A549 (cell line): ENCODE measurements at regions not wholly inside any gene's neighbourhood (a gene's known extent, or its start where the extent isn't known, plus 50 kb on each side); places are given as distances from the start of the nearest gene placed in this dataset.

Source experiments
- ATAC-seq, 2 experiments: fragments of 200-7000 bp in 1 of 2; fragments of >200 bp in 1 of 2; cut with Nextera tagmentation in 1 of 2; cut with Tn5 transposase in 1 of 2; 3 replicates each; pipeline versions ENCODE4 v1.8.0 to v1.9.1; 2018 to 2020; ENCODE audit warnings: mild to moderate bottlenecking in 1 of 2, moderate library complexity in 1 of 2
- CTCF ChIA-PET: fragments of 300-600 bp; sonication (Branson Sonifier 250); formaldehyde crosslinking; extraction: SDS; loops from one replicate; lab custom pipeline; 2021; ENCODE audit warnings: antibody characterized with exemption, inconsistent platforms; lab: Yijun Ruan, JAX
- POLR2A ChIA-PET: fragments of 350-600 bp; formaldehyde crosslinking; extraction: SDS; loops from one replicate; lab custom pipeline; 2021; ENCODE audit warnings: antibody characterized with exemption, inconsistent platforms; lab: Yijun Ruan, JAX
- DNase-seq, 2 experiments: peaks; one replicate each; pipeline versions ENCODE4 v3.0.0 to v3.0.0-alpha.2; 2011 to 2016; ENCODE audit warnings: low read depth in 1 of 2, low spot score in 1 of 2
- FAIRE-seq: peaks from 2 replicates; lab custom pipeline; 2011; peaks lifted over from hg19 to GRCh38; lab: Jason Lieb, UNC
- H3K27ac ChIP-seq, 2 experiments: fragments of >200 bp; sonication (Bioruptor Twin); formaldehyde crosslinking; 3 replicates each; pipeline ENCODE4 v1.5.1; 2016 to 2017
- H3K4me1 ChIP-seq: fragments of >200 bp; sonication (Bioruptor Twin); formaldehyde crosslinking; 3 replicates; pipeline ENCODE4 v1.6.1; 2016
- H3K4me2 ChIP-seq: fragments of >200 bp; sonication (Bioruptor Twin); formaldehyde crosslinking; 3 replicates; pipeline ENCODE4 v1.6.1; 2016
- H3K4me3 ChIP-seq: fragments of >200 bp; sonication (Bioruptor Twin); formaldehyde crosslinking; 3 replicates; pipeline ENCODE4 v1.5.1; 2016
- H3K9me3 ChIP-seq: fragments of >200 bp; sonication (Bioruptor Twin); formaldehyde crosslinking; 3 replicates; pipeline ENCODE4 v1.6.1; 2016
- CBX8 ChIP-seq: fragments of 200-600 bp; sonication (generic); IDR thresholded peaks from 2 replicates; pipeline ENCODE4 v1.6.1; 2016
- CHD2 ChIP-seq: fragments of 150-350 bp; IDR thresholded peaks from 2 replicates; pipeline ENCODE4 v1.6.1; 2014; ENCODE audit warnings: low read length; ENCODE audit not compliant: partially characterized antibody
- CHD4 ChIP-seq: fragments of 200-600 bp; sonication (generic); IDR thresholded peaks from 2 replicates; pipeline ENCODE4 v1.6.1; 2016; ENCODE audit warnings: antibody characterized with exemption, mild to moderate bottlenecking, borderline replicate concordance
- EHF ChIP-seq: fragments of 250-450 bp; sonication (Bioruptor Pico); IDR thresholded peaks from 2 replicates; pipeline ENCODE4 v1.5.0; 2020; ENCODE audit warnings: mild to moderate bottlenecking
- EHMT2 ChIP-seq: fragments of 200-600 bp; sonication (generic); IDR thresholded peaks from 2 replicates; pipeline ENCODE4 v1.6.1; 2016; ENCODE audit warnings: antibody characterized with exemption, low read depth, mild to moderate bottlenecking, moderate library complexity
- EP300 ChIP-seq, 2 experiments: fragments of >200 bp; sonication (Bioruptor Twin); formaldehyde crosslinking; IDR thresholded peaks; 2 replicates in 1 of 2; 3 replicates in 1 of 2; pipeline ENCODE4 v1.6.1; 2016 to 2017
- ESRRA ChIP-seq: fragments of 150-350 bp; IDR thresholded peaks from 2 replicates; pipeline ENCODE4 v1.6.1; 2014; ENCODE audit warnings: mild to moderate bottlenecking, low read length, borderline replicate concordance
- FOSB ChIP-seq: fragments of 250-450 bp; sonication (Bioruptor Pico); IDR thresholded peaks from 2 replicates; pipeline ENCODE4 v1.5.0; 2020; ENCODE audit warnings: mild to moderate bottlenecking, moderate library complexity
- FOSL2 ChIP-seq, 2 experiments: fragments of 450-650 bp in 1 of 2; fragments of >200 bp in 1 of 2; sonication (Bioruptor Twin) in 1 of 2; formaldehyde crosslinking; IDR thresholded peaks; 2 replicates each; pipeline versions ENCODE4 v1.5.0 to v1.6.1; 2016 to 2020; ENCODE audit warnings: mild to moderate bottlenecking in 1 of 2, moderate library complexity in 1 of 2
- HDAC2 ChIP-seq: fragments of 200-600 bp; sonication (generic); IDR thresholded peaks from 2 replicates; pipeline ENCODE4 v1.6.1; 2016
- HOXA7 ChIP-seq: fragments of 250-450 bp; sonication (Bioruptor Pico); IDR thresholded peaks from 2 replicates; pipeline ENCODE4 v1.5.0; 2020; ENCODE audit warnings: mild to moderate bottlenecking, moderate library complexity
- HOXB13 ChIP-seq: fragments of 250-450 bp; sonication (Bioruptor Pico); IDR thresholded peaks from 2 replicates; pipeline ENCODE4 v1.5.0; 2020; ENCODE audit warnings: low read depth, mild to moderate bottlenecking, moderate library complexity
- HOXB5 ChIP-seq: fragments of 250-450 bp; sonication (Bioruptor Pico); IDR thresholded peaks from 2 replicates; pipeline ENCODE4 v1.5.0; 2020; ENCODE audit warnings: mild to moderate bottlenecking, moderate library complexity
- JUNB ChIP-seq: fragments of >200 bp; sonication (Bioruptor Twin); formaldehyde crosslinking; IDR thresholded peaks from 2 replicates; pipeline ENCODE4 v1.6.1; 2016
- KDM1A ChIP-seq: fragments of 200-600 bp; sonication (generic); IDR thresholded peaks from 2 replicates; pipeline ENCODE4 v1.6.1; 2016; ENCODE audit warnings: low read depth, mild to moderate bottlenecking
- KDM5A ChIP-seq: fragments of 200-600 bp; sonication (generic); IDR thresholded peaks from 2 replicates; pipeline ENCODE4 v1.6.1; 2016; ENCODE audit warnings: antibody characterized with exemption, mild to moderate bottlenecking
- MAZ ChIP-seq: fragments of 150-350 bp; IDR thresholded peaks from 2 replicates; pipeline ENCODE4 v1.6.1; 2014; ENCODE audit warnings: antibody characterized with exemption, low read depth, low read length, borderline replicate concordance
- MYC ChIP-seq: IDR thresholded peaks from 2 replicates; pipeline ENCODE4 v1.6.1; 2012; ENCODE audit warnings: mild to moderate bottlenecking, inconsistent platforms, low read length, improper control_type of control experiment, borderline replicate concordance
- POLR2AphosphoS2 ChIP-seq: conservative IDR thresholded peaks from 2 replicates; pipeline ENCODE4 v1.6.1; 2012; ENCODE audit warnings: low read length, improper control_type of control experiment, inconsistent platforms
- RAD21 ChIP-seq, 2 experiments: fragments of >200 bp in 1 of 2; sonication (Bioruptor Twin) in 1 of 2; formaldehyde crosslinking in 1 of 2; IDR thresholded peaks in 1 of 2; conservative IDR thresholded peaks in 1 of 2; 2 replicates in 1 of 2; 3 replicates in 1 of 2; pipeline ENCODE4 v1.6.1; 2012 to 2018; ENCODE audit warnings: inconsistent platforms in 1 of 2
- RCOR1 ChIP-seq: fragments of 150-350 bp; IDR thresholded peaks from 2 replicates; pipeline ENCODE4 v1.6.1; 2014; ENCODE audit warnings: antibody characterized with exemption, low read length, low read depth
- RFX5 ChIP-seq: fragments of 450-650 bp; IDR thresholded peaks from 2 replicates; pipeline ENCODE4 v1.7.1; 2014; ENCODE audit warnings: antibody characterized with exemption, mild to moderate bottlenecking, moderate library complexity
- SMC3 ChIP-seq: fragments of >200 bp; sonication (Bioruptor Twin); formaldehyde crosslinking; IDR thresholded peaks from 3 replicates; pipeline ENCODE4 v1.6.1; 2018; ENCODE audit warnings: inconsistent platforms
- TP53 ChIP-seq: fragments of 250-450 bp; sonication (Bioruptor Pico); IDR thresholded peaks from 2 replicates; pipeline ENCODE4 v1.5.0; 2021; ENCODE audit warnings: mild to moderate bottlenecking, moderate library complexity
- ZSCAN20 ChIP-seq: fragments of 250-450 bp; sonication (Bioruptor Pico); IDR thresholded peaks from 2 replicates; pipeline ENCODE4 v1.8.0; 2022; ENCODE audit warnings: mild to moderate bottlenecking, moderate library complexity
- WGBS: methylation state at CpG from one replicate; pipeline ENCODE4 v1.1.6; 2017; ENCODE audit errors: missing lambda C conversion rate; 5-methylcytosine and 5-hydroxymethylcytosine counted together
- TF ChIP-seq, protein P1 (sequence below): fragments of 150-350 bp; IDR thresholded peaks from 2 replicates; pipeline ENCODE4 v1.6.1; 2014; ENCODE audit warnings: low read depth, mild to moderate bottlenecking, low read length
- TF ChIP-seq, protein P2 (sequence below): fragments of >200 bp; sonication (Bioruptor Twin); formaldehyde crosslinking; IDR thresholded peaks from 2 replicates; pipeline ENCODE4 v1.6.1; 2016
- TF ChIP-seq, protein P3 (sequence below): fragments of >200 bp; sonication (Bioruptor Twin); formaldehyde crosslinking; IDR thresholded peaks from 3 replicates; pipeline ENCODE4 v1.6.1; 2016
- TF ChIP-seq, protein P4 (sequence below): fragments of 250-450 bp; sonication (Bioruptor Pico); IDR thresholded peaks from 2 replicates; pipeline ENCODE4 v1.5.0; 2020; ENCODE audit warnings: low read depth, mild to moderate bottlenecking, moderate library complexity
- TF ChIP-seq, protein P5 (sequence below): fragments of 450-650 bp; IDR thresholded peaks from 2 replicates; pipeline ENCODE4 v1.6.1; 2014; ENCODE audit warnings: antibody characterized with exemption

DNA sequence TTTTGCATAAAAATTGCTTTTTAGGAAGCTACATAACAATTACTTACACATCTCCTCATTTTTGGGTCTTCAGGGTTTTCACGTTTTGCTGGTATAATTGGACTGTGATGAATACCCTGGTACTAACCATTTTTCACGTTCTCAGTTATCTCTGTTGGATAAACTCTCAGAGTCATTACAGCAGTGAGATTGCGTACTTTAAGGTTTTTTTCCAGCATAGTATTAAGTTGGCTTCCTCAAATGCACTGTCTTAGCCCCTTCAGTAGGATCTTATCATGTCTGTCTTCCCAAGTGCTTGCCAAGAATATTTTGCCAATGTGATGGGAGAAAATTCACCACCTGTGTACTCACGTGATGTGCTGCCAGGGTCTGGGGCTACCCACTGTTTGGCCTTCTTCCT is 342.5 kb downstream of the TEX29 start:
- Histone ChIP-seq H3K27ac (no peak overlapping the region), H3K9me3 (no peaks in the 10 kb centered on the region), H3K4me2 (no peak overlapping the region)
- POLR2A ChIA-PET, result no interaction called here
- ATAC-seq (no peak), FAIRE-seq (no peak), DNase-seq (no peak)
- TF ChIP-seq, protein P1, sequence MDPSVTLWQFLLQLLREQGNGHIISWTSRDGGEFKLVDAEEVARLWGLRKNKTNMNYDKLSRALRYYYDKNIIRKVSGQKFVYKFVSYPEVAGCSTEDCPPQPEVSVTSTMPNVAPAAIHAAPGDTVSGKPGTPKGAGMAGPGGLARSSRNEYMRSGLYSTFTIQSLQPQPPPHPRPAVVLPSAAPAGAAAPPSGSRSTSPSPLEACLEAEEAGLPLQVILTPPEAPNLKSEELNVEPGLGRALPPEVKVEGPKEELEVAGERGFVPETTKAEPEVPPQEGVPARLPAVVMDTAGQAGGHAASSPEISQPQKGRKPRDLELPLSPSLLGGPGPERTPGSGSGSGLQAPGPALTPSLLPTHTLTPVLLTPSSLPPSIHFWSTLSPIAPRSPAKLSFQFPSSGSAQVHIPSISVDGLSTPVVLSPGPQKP, result no peak
- TF ChIP-seq CHD4, result no peak
- TF ChIP-seq MYC, result no peak
- TF ChIP-seq RCOR1, result no peak
- no peak for TF ChIP-seq SMC3
- TF ChIP-seq MAZ, result no peak
- no peak for TF ChIP-seq KDM1A
- TF ChIP-seq HOXA7 (CRISPR knock-in tag), result no peak
- TF ChIP-seq, protein P2, sequence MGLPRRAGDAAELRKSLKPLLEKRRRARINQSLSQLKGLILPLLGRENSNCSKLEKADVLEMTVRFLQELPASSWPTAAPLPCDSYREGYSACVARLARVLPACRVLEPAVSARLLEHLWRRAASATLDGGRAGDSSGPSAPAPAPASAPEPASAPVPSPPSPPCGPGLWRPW, result no peak
- TF ChIP-seq ZSCAN20 (CRISPR knock-in tag), result no peak
- no peak for TF ChIP-seq FOSL2 (IDR thresholded peaks at IDR 0.05)
- TF ChIP-seq FOSL2 (CRISPR knock-in tag; IDR thresholded peaks at IDR 0.05), result no peak
- no peak for TF ChIP-seq HOXB5 (CRISPR knock-in tag)
- no peak for TF ChIP-seq FOSB (CRISPR knock-in tag)
- TF ChIP-seq TP53 (CRISPR knock-in tag), result no peak
- TF ChIP-seq KDM5A, result no peak
- no peak for TF ChIP-seq POLR2AphosphoS2
- TF ChIP-seq, all 56 proteins: peak for 0
- CTCF ChIA-PET, result no interaction called here
- Histone ChIP-seq H3K4me1 (no peaks in the 10 kb centered on the region), H3K4me3 (no peak overlapping the region)
- WGBS, result 6% methylated on average over 4 of the region's 4 CpGs

DNA sequence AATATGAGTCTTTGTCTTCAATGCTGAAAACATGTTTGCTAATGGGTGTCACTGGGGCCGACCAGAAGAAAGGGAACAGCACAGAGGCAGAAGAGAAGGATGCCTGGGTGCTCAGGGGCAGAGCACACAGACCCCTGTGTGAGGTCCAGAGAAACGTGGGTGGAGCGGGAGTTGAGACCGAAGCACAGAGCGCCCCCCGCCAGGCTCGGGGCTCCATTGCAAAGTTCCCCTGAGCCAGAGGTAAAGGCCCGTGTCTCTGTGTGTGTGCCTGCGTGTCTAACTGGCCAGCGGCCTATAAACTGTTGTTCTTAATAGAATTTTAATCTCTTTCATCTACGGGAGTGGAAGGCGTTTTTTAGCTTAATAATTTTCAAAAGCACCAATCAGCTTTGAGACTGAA is 343.1 kb downstream of the TEX29 start:
- H3K27ac ChIP-seq, result no peak overlapping the region
- 23% methylated on average over 12 of the region's 12 CpGs for WGBS
- no peak for TF ChIP-seq ZSCAN20 (CRISPR knock-in tag)
- TF ChIP-seq MAZ, result no peak
- TF ChIP-seq HOXA7 (CRISPR knock-in tag), result no peak
- TF ChIP-seq EHMT2, result no peak
- no peak for TF ChIP-seq EHF (CRISPR knock-in tag)
- no peak for TF ChIP-seq RAD21 (conservative IDR thresholded peaks at IDR 0.05 in 1 of 2, IDR thresholded peaks at IDR 0.05 in 1 of 2)
- no peak for TF ChIP-seq CBX8
- TF ChIP-seq ESRRA, result no peak
- CTCF ChIA-PET, result no interaction called here
- POLR2A ChIA-PET, result no interaction called here
- ATAC-seq (no peak), DNase-seq (no peak), FAIRE-seq (no peak)
- no peak overlapping the region for H3K4me3 ChIP-seq
- H3K4me1 ChIP-seq, result no peaks in the 10 kb centered on the region
- no peak overlapping the region for H3K4me2 ChIP-seq
- H3K9me3 ChIP-seq, result no peaks in the 10 kb centered on the region

DNA sequence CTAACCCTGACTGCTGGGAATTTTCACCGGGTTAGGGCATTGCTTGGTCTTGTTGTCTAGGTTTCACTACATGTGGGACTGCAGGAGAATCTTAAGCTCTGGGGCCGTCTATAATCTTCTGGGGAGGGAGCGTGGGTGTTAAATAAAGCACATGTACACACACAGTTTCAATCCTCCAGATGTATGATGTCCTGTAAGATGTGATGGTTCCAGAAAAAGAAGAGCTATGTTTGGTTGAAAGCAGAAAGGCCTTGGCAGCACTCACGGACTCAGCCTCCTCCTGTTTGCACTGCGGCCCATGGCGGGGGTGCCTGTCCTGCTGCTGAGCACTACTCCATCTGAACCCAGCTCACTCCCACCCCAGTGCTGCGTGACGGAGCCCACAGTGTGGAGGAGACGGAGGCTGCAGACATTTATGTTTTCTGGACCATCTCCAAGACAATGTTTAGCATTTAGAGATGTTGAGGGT is 343.5 kb downstream of the TEX29 start:
- FAIRE-seq, result no peak
- no peak for DNase-seq
- no peak overlapping the region for H3K27ac ChIP-seq
- 42% methylated on average over 9 of the region's 9 CpGs for WGBS
- H3K4me3 ChIP-seq, result no peak overlapping the region
- H3K9me3 ChIP-seq, result no peaks in the 10 kb centered on the region
- CTCF ChIA-PET, result no interaction called here
- POLR2A ChIA-PET, result no interaction called here
- no peak overlapping the region for H3K4me2 ChIP-seq
- ATAC-seq, result no peak
- no peaks in the 10 kb centered on the region for H3K4me1 ChIP-seq
- no peak for TF ChIP-seq MAZ
- TF ChIP-seq EHF (CRISPR knock-in tag), result no peak
- no peak for TF ChIP-seq HDAC2
- no peak for TF ChIP-seq JUNB
- TF ChIP-seq, protein P3, sequence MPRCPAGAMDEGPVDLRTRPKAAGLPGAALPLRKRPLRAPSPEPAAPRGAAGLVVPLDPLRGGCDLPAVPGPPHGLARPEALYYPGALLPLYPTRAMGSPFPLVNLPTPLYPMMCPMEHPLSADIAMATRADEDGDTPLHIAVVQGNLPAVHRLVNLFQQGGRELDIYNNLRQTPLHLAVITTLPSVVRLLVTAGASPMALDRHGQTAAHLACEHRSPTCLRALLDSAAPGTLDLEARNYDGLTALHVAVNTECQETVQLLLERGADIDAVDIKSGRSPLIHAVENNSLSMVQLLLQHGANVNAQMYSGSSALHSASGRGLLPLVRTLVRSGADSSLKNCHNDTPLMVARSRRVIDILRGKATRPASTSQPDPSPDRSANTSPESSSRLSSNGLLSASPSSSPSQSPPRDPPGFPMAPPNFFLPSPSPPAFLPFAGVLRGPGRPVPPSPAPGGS, result no peak
- no peak for TF ChIP-seq EP300 (IDR thresholded peaks at IDR 0.05)
- no peak for TF ChIP-seq SMC3
- TF ChIP-seq RFX5, result no peak
- TF ChIP-seq HOXB13 (CRISPR knock-in tag), result no peak
- TF ChIP-seq CHD4, result no peak
- no peak for TF ChIP-seq CHD2
- TF ChIP-seq, protein P4, sequence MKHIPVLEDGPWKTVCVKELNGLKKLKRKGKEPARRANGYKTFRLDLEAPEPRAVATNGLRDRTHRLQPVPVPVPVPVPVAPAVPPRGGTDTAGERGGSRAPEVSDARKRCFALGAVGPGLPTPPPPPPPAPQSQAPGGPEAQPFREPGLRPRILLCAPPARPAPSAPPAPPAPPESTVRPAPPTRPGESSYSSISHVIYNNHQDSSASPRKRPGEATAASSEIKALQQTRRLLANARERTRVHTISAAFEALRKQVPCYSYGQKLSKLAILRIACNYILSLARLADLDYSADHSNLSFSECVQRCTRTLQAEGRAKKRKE (CRISPR knock-in tag), result no peak
- no peak for TF ChIP-seq RAD21 (conservative IDR thresholded peaks at IDR 0.05 in 1 of 2, IDR thresholded peaks at IDR 0.05 in 1 of 2)
- TF ChIP-seq, protein P5, sequence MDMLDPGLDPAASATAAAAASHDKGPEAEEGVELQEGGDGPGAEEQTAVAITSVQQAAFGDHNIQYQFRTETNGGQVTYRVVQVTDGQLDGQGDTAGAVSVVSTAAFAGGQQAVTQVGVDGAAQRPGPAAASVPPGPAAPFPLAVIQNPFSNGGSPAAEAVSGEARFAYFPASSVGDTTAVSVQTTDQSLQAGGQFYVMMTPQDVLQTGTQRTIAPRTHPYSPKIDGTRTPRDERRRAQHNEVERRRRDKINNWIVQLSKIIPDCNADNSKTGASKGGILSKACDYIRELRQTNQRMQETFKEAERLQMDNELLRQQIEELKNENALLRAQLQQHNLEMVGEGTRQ, result no peak
- no peak for TF ChIP-seq TP53 (CRISPR knock-in tag)
